ENCODE measurements at regions not wholly inside any gene's neighbourhood (a gene's known extent, or its start where the extent isn't known, plus 50 kb on each side); places are given as distances from the start of the nearest gene placed in this dataset.
"Not testable (repeated sequence)": the region's sequence is repeated elsewhere in the genome, so short reads cannot be mapped to it uniquely, and the experiment has no call there.

DNA sequence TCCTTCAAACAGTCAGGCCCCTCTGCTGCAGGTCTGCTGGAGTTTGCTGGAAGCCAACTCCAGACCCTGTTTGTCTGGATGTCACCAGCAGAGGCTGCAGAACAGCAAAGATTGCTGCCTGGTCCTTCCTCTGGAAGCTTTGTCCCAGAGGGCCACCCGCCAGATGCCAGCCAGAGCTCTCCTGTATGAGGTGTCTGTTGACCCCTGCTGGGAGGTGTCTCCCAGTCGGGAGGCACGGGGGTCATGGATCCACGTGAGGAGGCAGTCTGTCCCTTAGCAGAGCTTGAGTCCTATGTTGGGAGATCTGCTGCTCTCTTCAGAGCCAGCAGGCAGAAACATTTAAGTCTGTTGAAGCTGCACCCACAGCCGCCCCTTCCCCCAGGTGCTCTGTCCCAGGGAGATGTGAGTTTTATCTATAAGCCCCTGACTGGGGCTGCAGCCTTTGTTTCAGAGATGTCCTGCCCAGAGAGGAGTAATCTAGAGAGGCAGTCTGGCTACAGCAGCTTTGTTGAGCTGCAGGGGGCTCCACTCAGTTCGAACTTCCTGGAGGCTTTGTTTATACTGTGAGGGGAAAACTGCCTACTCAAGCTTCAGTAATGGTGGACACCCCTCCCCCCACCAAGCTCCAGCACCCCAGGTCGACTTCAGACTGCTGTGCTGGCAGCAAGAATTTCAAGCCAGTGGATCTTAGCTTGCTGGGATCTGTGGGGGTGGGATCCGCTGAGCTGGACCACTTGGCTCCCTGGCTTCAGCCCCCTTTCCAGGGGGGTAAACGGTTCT, 72.1 kb downstream of the OGFRL1 start:
- DNase-seq; intact Hi-C loops (cut with DNase I, micrococcal nuclease); ATAC-seq: not testable (repeated sequence)

GRCh38 chr6:71364889-71365542, 76.4 kb downstream of the OGFRL1 start:
- no peak for ATAC-seq
- no peak for DNase-seq
- intact Hi-C loops (cut with DNase I, micrococcal nuclease): no loop called here

GRCh38 chr6:71367756-71368155, 79.1 kb downstream of the OGFRL1 start:
- DNase-seq: no peak
- intact Hi-C loops (cut with DNase I, micrococcal nuclease): no loop called here
- ATAC-seq: no peak

DNA sequence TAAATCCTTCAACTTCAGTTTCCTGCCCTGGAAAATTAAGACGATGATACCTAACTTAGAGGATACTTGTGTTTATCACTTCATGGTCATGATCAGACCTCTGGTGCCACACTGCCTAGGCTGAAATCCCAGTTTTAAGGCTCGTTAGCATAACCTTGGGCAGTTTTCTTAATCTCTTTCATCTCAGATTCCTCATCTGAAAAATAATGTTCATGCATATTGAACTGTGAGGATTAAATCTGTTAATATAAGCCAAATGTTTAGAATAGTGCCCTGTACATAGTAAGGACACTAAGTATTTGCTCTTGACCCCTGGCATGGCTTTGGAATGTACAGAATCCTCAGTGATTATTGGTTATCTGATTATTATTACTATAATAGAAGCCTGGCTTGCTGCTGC, 79.7 kb downstream of the OGFRL1 start:
- intact Hi-C loops (cut with DNase I, micrococcal nuclease): no loop called here
- DNase-seq (no peak), ATAC-seq (no peak)

DNA sequence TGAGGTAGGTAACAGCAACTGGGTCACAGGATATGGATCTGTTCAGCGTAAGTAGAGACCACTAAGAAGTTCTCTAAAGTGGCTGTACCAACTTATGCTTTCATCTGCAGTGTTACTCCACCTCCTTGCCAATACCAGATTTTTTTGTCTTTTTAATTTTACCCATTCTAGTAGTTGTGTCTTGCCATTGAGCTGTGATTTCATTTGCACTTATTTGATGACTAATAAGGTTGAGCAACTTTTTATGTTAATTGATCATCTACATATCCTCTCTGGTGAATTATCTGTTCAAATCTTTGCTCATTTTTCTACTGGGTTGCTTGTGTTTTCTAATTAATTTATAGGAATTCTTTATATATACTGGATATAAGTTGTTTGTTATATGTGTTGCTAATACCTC, 82.9 kb downstream of the OGFRL1 start:
- intact Hi-C loops (cut with DNase I, micrococcal nuclease): no loop called here
- no peak for ATAC-seq
- DNase-seq: no peak

DNA sequence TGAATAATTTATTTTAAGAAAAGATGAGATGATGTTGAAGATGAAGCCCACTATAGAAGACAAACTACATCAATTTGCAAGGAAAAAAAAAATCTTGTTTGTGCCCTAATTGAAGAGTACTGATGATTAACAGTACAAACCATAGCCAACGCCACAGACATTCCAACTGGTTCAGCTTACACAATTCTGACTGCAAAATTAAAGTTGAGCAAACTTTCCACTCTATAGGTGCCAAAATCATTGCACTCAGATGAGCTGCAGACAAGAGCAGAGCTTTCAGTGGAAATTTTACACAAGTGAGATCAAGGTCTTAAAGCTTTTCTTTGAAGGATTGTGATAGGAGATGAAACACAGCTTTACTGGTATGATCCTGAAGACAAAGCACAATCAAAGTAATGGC, 85.3 kb downstream of the OGFRL1 start:
- intact Hi-C loops (cut with DNase I, micrococcal nuclease): no loop called here
- no peak for DNase-seq
- ATAC-seq: no peak

DNA sequence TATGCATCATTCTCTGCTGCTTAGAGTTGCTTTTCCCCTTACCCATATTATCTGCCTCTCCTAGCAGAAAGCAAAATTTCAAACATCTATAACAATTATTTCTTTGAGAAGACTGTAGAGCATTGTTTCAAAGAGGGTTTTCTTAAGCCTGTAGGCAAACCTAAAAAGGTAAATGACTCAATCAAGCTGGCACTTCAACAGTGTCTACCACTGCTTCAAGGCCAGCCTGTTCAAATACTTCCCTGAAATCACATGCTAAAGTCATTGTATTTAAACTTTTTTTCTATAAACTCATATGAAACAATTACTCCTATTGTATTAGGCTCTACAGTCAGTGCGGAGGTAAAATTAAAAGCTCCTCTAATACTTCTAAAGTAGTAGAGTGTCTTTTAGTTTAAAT, 87.1 kb downstream of the OGFRL1 start:
- DNase-seq: no peak
- no peak for ATAC-seq
- intact Hi-C loops (cut with DNase I, micrococcal nuclease): no loop called here

DNA sequence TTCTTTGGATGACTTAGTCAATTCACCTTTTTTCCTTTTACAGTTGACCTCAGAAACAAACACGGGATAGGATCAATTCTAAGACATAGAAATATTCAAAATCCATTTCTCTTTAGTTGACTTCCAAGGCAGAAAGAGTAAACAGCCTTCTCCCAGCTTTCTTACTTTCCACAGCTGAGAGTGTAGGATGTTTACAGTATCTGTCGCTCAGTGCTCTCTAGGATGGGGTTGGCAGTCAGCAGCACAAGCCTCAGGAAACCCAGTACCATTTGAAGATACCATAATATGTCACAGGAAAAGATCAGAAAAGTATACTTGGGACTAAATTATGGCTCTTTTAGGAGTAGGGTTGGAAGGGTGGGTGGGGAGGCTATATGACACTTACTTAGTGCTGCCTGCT, 88.2 kb downstream of the OGFRL1 start:
- ATAC-seq (no peak), DNase-seq (no peak)
- intact Hi-C loops (cut with DNase I, micrococcal nuclease): no loop called here

GRCh38 chr6:71383476-71383875, 94.9 kb downstream of the OGFRL1 start:
- ATAC-seq (no peak), DNase-seq (no peak)
- intact Hi-C loops (cut with DNase I, micrococcal nuclease): loop anchor here in 1 of 2 donors (5.0 kb wide), 1 partner anchor 129 kb away; no protein-coding TSS in a partner anchor

DNA sequence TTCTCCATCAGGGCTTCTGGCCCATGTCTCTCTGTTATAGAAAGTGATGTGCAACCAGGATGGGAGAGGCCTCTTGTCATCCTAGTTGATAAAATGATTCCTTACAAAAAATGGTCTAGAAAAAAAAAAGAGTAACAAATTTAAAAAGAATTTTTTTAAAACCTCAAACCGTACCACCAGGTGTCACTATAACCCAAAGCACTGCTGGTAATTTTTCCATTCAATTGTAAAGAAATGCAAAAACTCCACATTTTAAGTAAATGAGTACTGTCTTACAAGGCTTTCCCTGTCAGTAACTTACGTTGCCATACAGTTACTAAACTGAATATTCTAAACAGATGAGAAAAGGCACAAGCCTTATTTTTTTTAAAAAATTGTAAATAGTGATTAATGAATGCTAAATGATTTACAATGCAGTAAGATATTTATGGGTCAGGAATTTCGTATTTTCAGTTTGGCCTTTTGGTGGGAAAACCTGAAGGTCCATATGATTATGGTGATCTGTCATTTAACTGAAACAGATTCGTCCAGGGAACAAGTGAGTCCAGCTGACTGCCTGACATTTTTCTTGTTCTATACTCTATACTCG, 95.4 kb downstream of the OGFRL1 start:
- ATAC-seq (no peak), DNase-seq (no peak)
- intact Hi-C loops (cut with DNase I, micrococcal nuclease): loop anchor here in 1 of 2 donors (5.0 kb wide), 1 partner anchor 128 kb away; no protein-coding TSS in a partner anchor

DNA sequence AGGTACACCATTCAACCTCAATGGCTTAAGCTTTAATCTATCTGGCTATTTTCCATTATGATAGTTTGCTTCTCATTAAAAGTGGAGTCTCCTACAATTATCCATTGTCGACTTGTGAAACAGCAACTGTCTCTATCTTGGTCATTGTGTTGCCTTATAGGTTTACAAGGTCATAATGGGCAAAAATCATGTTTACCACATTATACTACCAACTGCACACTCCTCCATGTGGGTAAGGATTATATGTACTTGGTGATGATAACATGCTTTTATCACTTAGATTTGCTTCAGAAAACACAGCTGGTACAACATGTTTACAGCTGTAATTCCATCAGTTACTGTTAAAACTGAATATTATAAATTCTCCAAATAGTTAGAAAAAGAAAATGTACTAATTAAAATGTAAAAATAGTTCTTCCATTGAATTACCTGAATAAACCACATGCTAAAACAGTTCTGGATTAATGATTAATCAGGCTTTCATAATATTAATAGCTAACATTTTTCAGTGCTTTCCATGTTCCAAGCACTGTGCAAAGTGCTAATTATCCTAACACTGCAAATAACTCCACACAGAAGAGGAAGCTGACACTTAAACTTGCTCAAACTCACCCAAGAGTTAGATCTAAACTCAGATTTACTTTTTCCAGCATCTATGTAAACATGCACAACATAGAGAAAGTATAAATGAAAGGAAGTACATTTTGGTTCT, 96.7 kb downstream of the OGFRL1 start:
- ATAC-seq (no peak), DNase-seq (no peak)
- intact Hi-C loops (cut with DNase I, micrococcal nuclease): no loop called here

GRCh38 chr6:71386215-71386614, 97.6 kb downstream of the OGFRL1 start:
- DNase-seq (no peak), ATAC-seq (no peak)
- intact Hi-C loops (cut with DNase I, micrococcal nuclease): no loop called here

DNA sequence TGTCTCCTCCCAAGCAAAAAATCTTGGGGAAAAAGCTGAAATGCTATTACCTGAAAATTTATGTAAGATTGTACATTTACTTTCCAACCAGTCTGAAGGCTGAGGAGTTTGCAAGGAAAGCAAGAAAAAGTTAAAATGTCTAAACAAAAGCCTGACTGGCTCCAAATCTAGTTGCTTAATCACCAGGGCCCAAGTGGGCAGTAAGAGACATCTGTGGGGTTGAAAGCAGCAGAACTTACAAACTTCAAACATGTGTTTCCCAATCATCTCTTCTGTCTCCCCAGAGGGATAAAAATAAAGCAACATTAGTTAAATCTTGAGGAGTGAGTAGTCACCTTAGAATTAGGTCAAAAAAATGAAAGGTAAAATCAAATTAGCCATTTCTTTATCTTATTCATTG, 98.6 kb downstream of the OGFRL1 start:
- intact Hi-C loops (cut with DNase I, micrococcal nuclease): no loop called here
- ATAC-seq (no peak), DNase-seq (no peak)

DNA sequence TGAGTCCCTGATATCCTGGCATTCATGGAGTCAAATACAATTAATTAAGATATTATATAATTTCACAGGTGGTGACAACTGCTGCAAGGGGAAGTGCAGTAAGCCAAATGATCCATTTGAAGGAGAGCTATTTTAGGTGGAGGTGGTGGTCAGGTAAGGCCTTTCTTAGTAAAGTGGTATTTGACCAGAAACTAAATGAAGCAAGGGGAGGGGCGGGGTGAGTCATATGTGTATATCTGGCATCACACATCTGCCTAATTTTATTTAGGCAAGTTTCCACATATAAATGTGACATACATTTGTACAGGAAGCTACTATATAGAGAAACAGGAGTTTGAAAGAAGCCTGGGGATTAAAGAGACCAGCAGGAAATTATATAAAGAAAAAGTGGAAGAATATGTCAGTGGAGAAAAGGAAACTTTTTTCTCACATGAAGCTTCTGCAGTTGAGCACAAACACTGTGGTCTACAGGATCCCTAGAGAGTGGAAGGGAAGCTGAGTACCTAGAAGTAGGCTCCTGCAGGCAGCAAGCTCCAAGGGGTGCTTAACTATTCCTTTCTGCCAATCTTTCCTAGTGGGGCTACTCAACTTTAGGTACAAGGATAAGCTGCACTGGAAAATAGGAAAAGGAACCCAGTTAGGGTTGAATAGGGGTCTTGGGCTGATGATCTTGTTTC, 99.6 kb downstream of the OGFRL1 start:
- intact Hi-C loops (cut with DNase I, micrococcal nuclease): no loop called here
- ATAC-seq: no peak
- no peak for DNase-seq

DNA sequence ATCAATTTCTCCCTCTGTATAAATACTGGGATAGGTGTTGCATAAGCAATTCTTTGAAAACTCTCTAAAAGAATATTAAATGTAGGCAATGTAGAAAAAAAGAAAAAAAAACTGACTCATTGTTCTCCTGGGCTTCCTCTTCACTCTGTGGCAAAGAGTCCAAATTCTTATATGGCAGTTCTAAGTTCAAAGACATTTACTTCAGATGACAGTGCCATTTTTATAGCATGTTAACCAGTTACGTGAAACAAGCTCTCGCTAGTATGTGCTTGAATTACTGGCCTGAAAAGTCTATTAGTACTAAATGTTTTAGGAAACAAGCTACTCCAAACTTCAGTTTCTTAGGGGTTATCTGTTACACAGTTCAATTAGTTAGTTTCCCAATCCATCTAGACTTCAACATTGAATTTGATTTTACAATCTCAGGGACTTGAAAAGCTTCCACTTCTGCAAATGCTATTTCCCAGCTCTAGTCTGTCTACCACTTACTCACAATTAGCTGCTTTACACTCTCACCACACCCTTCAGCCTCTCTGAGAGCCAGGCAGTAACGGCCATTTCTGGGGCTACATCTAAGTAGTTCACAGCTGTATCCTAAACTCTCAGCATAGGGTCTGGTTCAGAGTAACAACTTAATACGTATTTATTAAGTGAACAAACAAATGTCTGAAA, 100.4 kb downstream of the OGFRL1 start:
- ATAC-seq (peak; percentile 37), DNase-seq (no peak)
- intact Hi-C loops (cut with DNase I, micrococcal nuclease): no loop called here

DNA sequence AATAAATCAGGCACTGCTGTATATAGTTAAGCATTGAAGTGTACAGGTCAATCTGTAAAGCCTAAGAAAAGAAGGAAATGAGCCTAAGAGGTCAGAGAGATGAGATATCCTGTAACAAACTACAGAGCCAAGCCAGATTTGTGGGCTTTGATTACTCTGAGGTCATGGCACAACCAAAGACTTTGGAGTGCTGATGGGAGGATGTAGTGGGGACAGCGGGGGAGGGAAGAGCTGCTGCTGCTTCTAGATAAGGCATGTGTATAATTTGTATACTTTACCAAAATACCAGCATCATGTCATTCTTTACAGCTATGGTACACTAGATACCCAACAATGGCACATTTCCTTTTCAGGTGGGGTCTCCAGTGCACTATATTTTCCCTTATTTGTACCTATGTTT, 102.5 kb downstream of the OGFRL1 start:
- ATAC-seq: no peak
- intact Hi-C loops (cut with DNase I, micrococcal nuclease): no loop called here
- DNase-seq: no peak

GRCh38 chr6:71392276-71392675, 103.7 kb downstream of the OGFRL1 start:
- DNase-seq (no peak), ATAC-seq (no peak)
- intact Hi-C loops (cut with DNase I, micrococcal nuclease): no loop called here

GRCh38 chr6:71393471-71393870, 104.9 kb downstream of the OGFRL1 start:
- intact Hi-C loops (cut with DNase I, micrococcal nuclease): no loop called here
- ATAC-seq: no peak

More at GRCh38 chr6:71393471-71393870, 104.9 kb downstream of the OGFRL1 start:
- no peak for DNase-seq

Data from left colon (tissue), 2 donors.